ENCODE measurements at regions not wholly inside any gene's neighbourhood (a gene's known extent, or its start where the extent isn't known, plus 50 kb on each side); places are given as distances from the start of the nearest gene placed in this dataset.

DNA sequence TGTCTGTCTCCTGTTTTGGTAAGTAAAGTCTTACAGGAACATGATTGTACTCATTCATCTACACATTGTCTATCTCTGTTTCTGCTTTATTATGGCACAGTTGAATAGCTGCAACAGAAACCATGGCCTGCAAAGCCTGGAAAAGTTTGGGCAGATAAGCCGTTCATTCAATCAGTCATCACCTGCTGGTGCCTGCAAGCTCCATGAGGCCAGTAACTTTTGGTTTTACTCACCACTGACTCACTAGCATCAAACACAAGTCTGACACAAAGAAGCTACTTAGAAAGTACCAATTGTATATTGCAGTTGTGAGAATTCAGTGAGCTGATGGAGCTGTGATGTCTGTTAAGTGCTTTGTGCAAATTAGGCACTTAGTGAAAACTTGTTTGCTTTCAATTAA lies 373.6 kb upstream of the SGCD start:
- DNase-seq (ENCODE audit: low read depth), result no peak
- no peak overlapping the region for H3K4me3 ChIP-seq (ENCODE audit: low read depth, low read length)
- TF ChIP-seq, protein P1, sequence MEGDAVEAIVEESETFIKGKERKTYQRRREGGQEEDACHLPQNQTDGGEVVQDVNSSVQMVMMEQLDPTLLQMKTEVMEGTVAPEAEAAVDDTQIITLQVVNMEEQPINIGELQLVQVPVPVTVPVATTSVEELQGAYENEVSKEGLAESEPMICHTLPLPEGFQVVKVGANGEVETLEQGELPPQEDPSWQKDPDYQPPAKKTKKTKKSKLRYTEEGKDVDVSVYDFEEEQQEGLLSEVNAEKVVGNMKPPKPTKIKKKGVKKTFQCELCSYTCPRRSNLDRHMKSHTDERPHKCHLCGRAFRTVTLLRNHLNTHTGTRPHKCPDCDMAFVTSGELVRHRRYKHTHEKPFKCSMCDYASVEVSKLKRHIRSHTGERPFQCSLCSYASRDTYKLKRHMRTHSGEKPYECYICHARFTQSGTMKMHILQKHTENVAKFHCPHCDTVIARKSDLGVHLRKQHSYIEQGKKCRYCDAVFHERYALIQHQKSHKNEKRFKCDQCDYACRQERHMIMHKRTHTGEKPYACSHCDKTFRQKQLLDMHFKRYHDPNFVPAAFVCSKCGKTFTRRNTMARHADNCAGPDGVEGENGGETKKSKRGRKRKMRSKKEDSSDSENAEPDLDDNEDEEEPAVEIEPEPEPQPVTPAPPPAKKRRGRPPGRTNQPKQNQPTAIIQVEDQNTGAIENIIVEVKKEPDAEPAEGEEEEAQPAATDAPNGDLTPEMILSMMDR (IDR thresholded peaks at IDR 0.05; ENCODE audit: control insufficient read depth, extremely low read depth, insufficient read depth), result no peak

DNA sequence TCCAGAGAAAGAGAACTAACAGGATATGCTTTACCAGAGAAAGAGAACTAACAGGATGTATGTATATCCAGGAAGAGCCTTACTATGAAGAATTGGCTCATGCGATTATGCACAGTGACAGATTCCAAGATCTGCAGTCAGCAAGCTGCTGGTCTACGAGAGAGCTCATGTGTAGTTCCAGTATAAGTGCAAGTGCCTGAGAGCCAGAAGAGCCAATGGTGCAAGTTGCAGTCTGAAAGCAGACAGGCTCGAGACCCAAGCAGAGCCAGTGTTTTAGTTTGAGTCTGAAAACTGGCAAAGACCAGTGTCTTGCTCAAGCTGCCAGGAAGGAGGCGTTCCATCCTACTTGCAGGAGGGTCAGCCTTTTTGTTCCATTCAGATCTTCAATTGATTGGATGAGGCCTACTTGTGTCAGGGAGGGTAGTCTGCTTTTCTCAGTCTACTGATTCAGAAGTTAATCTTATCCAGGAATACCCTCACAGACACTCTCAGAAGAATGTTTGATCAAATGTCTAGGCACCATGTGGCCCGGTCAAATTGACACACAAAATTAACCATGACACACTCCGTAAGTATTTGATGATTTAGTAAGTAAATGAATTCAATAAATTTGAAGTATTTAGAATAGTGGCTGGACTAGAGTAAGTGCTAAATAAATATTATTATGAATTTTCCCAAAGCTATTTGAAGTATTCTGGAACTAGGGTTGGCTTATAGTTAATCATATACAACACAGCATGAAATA lies 372.1 kb upstream of the SGCD start:
- TF ChIP-seq, protein P1 (IDR thresholded peaks at IDR 0.05; ENCODE audit: control insufficient read depth, extremely low read depth, insufficient read depth), result no peak
- no peak overlapping the region for H3K4me3 ChIP-seq (ENCODE audit: low read depth, low read length)
- no peak for DNase-seq (ENCODE audit: low read depth)

DNA sequence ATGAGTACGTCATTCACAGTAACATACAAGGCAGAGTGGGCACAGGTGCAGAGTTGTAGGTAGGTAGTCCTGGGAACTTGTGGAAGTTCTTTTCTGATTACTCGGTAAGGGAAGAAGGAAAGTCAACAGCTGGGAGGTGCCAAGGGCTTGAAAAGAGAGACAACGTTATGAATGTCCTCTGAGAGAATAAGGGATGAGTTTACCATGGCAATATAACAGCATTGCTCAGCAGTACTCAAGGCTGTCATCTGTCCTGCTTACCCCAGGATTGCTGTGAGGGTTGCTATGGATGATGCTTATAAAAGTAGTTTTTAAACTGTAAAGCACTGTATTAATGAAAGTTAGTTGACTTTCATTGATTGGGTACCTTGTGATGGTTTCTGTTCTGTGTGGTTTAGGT lies 369.1 kb upstream of the SGCD start:
- H3K4me3 ChIP-seq (ENCODE audit: low read depth, low read length), result no peak overlapping the region
- TF ChIP-seq, protein P1 (IDR thresholded peaks at IDR 0.05; ENCODE audit: control insufficient read depth, extremely low read depth, insufficient read depth), result no peak
- no peak for DNase-seq (ENCODE audit: low read depth)

DNA sequence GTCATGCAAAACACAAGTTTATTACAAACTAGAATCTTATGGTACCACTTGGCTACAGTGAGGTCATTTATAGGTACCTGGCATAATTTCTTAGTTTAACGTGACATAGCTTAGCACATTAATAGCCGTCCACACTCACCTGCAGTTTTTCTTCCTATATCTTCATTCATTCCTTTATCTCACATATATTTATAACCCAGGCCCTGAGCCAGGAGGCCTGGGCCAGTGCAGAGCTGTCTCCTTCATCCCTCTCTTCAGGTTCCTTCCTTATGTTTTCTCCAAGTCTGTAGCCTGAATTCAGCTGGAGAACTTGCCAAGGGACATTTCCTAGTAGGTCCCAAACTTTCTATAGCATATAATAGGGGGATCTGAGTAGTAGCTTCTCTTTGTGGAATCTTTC lies 367.9 kb upstream of the SGCD start:
- no peak overlapping the region for H3K4me3 ChIP-seq (ENCODE audit: low read depth, low read length)
- TF ChIP-seq, protein P1 (IDR thresholded peaks at IDR 0.05; ENCODE audit: control insufficient read depth, extremely low read depth, insufficient read depth), result no peak
- DNase-seq (ENCODE audit: low read depth), result no peak

DNA sequence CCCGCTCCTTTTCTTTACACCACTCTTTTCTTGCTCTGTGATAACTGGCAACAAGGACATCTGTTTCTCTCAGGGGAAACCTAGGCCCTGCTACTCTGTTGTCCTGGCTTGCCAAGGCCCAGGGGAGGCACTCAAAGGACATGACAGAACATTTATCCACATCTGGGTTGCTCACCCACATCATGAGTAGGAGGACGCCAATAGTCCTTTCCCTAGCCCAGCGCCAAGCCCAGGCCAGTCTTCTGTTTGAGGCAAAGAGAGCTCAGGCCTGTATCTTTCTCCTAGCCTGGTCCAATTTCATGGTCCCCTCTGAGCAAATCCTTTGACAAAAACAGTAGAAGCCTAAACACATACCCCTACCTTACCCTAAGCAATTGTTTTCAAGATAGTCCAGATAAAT lies 366.8 kb upstream of the SGCD start:
- TF ChIP-seq, protein P1 (IDR thresholded peaks at IDR 0.05; ENCODE audit: control insufficient read depth, extremely low read depth, insufficient read depth), result no peak
- no peak overlapping the region for H3K4me3 ChIP-seq (ENCODE audit: low read depth, low read length)
- DNase-seq (ENCODE audit: low read depth), result no peak

DNA sequence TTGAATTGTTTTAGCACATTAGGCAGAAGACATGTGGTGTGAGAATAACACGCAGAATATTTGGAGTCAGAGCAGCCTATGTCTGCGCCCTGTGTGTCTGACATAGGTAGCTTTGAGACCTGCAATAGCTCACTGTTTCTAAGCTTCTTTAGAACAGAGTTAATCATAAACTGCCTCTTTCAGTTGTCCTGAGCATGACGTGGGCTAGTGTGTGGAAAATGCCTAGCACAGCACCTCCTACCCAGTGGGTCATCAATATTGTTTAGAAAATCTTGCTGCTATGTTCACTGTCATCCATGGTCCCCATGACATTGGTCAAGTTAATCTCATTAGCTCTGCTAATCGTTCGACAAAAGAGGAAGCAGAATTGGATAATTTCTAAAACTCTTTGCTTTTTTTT lies 357.4 kb upstream of the SGCD start:
- DNase-seq (ENCODE audit: low read depth), result no peak
- TF ChIP-seq, protein P1 (IDR thresholded peaks at IDR 0.05; ENCODE audit: control insufficient read depth, extremely low read depth, insufficient read depth), result no peak
- no peak overlapping the region for H3K4me3 ChIP-seq (ENCODE audit: low read depth, low read length)

DNA sequence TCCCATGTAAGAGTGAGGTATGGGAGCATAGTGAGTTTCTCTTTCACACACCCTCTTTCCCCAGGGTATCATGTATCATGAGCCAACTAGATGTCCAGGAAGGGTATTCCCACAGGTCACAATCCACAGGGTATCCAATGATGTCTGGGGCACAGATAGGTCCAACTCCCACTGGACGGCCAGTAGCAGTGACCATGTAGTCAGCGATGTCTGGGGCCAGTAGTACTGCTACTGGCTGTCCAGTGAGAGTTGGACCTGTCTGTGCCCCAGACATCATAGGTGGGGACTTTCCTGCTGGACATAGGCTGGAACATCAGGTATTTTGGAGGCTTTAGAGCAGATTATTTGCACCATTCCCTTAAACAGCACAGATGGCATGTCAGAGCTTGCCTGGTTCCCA lies 352.6 kb upstream of the SGCD start:
- H3K4me3 ChIP-seq (ENCODE audit: low read depth, low read length), result no peak overlapping the region
- TF ChIP-seq, protein P1 (IDR thresholded peaks at IDR 0.05; ENCODE audit: control insufficient read depth, extremely low read depth, insufficient read depth), result no peak
- DNase-seq (ENCODE audit: low read depth), result no peak

Data from LNCaP clone FGC (cell line).